T-helper 17 cell (primary cell): ENCODE measurements at regions not wholly inside any gene's neighbourhood (a gene's known extent, or its start where the extent isn't known, plus 50 kb on each side); places are given as distances from the start of the nearest gene placed in this dataset.
"Not testable (repeated sequence)": the region's sequence is repeated elsewhere in the genome, so short reads cannot be mapped to it uniquely, and the experiment has no call there.

Source experiments
- ATAC-seq: fragments of 150-1000 bp; cut with Tn5 transposase; 2 replicates; pipeline ENCODE4 v1.10.0; 2021; ENCODE audit warnings: mild to moderate bottlenecking, moderate library complexity
- DNase-seq, 3 donors: peaks; one replicate each; pipeline versions ENCODE4 v3.0.0 to v3.0.0-alpha.2; 2020 to 2021
- H3K9me3 ChIP-seq: one replicate; pipeline ENCODE4 v1.7.0; 2013; ENCODE audit warnings: low read length, mild to moderate bottlenecking; ENCODE audit not compliant: control insufficient read depth, poor library complexity, severe bottlenecking
- H3K27ac Mint-ChIP-seq: one replicate; pipeline ENCODE4 v1.8.0; 2022; ENCODE audit warnings: mild to moderate bottlenecking, moderate library complexity, mixed read lengths
- H3K27me3 Mint-ChIP-seq: one replicate; pipeline ENCODE4 v1.8.0; 2022; ENCODE audit warnings: mixed read lengths
- H3K36me3 Mint-ChIP-seq: one replicate; pipeline ENCODE4 v1.8.0; 2022; ENCODE audit warnings: low read depth, mixed read lengths
- H3K4me1 Mint-ChIP-seq: one replicate; pipeline ENCODE4 v1.8.0; 2022; ENCODE audit warnings: mild to moderate bottlenecking, mixed read lengths
- H3K4me3 Mint-ChIP-seq: one replicate; pipeline ENCODE4 v1.8.0; 2022; ENCODE audit warnings: mild to moderate bottlenecking, moderate library complexity, mixed read lengths

DNA sequence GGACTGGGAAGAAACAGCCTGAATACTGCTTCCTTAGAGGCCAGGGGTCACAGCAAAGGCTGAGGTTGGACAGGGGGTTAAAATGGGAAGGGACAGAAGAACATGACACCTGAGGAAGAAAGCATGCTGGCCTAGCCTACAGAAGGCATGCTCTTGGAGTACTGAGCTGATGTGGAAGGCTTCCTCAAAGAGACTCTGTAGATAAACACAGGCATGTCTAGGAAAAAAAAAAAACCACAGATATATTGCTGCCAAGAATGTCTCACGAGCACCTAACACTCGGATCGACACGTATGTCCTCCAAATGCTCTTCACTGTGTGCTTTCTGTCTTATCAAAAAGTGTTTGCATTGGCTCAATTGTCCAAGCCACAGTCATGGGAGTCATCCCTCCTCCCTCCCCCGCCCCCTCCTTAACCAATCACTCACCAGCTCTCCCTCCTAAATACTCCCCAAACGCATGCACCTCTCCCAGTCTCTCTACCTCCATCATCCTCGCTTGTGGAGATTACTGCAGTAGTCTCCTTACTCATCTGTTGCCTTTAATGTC is 101.1 kb upstream of the LRFN2 start:
- H3K27ac Mint-ChIP-seq, result no peak overlapping the region
- H3K4me3 Mint-ChIP-seq, result no peak overlapping the region
- H3K9me3 ChIP-seq, result no peaks in the 10 kb centered on the region
- peaks cover 30% of the 10 kb centered on the region for H3K27me3 Mint-ChIP-seq
- ATAC-seq (no peak), DNase-seq (no peak)
- no peaks in the 10 kb centered on the region for H3K36me3 Mint-ChIP-seq
- H3K4me1 Mint-ChIP-seq, result no peaks in the 10 kb centered on the region

DNA sequence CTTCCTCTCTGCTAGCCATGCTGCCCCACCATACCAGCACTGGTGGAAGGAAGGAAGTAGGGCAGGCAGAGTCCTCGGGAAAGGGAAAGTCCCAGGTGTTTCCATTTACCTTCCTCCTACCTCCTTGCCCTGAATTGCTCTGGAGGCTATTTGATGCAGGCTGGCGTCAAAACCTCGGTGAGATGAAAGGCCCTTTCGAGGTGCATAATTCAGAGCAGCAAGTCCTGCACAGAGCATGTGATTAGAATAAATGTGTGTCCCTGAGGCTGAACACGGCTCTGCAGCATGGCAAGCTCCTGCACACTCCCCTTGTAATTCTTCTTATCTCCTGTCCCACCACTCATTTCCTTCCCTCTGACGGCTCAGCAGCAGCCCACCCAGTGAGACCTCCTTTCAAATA is 98.7 kb upstream of the LRFN2 start:
- Mint-ChIP-seq H3K4me3 (no peak overlapping the region), H3K27me3 (peaks cover 30% of the 10 kb centered on the region), H3K4me1 (no peaks in the 10 kb centered on the region), H3K27ac (no peak overlapping the region), H3K36me3 (no peaks in the 10 kb centered on the region)
- DNase-seq (no peak), ATAC-seq (no peak)
- H3K9me3 ChIP-seq, result no peaks in the 10 kb centered on the region

DNA sequence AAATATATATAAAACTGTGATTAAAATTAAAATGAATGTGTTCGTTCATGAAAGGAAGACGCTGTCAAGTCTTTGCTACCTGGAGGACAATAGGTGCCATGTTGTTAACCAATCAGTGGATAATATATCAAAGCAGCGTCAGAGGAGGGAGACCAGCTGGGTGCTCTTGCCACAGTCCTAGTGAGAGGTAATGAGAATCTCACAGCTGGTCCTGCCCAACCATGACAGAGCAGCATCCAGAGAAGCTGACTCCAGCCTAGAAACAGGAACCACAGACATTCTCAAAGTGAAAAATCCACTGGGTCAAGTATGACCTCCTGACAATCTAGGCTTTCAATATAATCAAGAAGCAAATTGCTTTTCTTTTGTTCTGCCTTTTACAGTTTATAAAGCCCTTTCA is 94.5 kb upstream of the LRFN2 start:
- Mint-ChIP-seq H3K36me3 (peaks cover 2% of the 10 kb centered on the region), H3K27ac (no peak overlapping the region), H3K4me3 (no peak overlapping the region), H3K27me3 (peaks cover 32% of the 10 kb centered on the region), H3K4me1 (no peaks in the 10 kb centered on the region)
- DNase-seq (no peak), ATAC-seq (no peak)
- no peaks in the 10 kb centered on the region for H3K9me3 ChIP-seq

DNA sequence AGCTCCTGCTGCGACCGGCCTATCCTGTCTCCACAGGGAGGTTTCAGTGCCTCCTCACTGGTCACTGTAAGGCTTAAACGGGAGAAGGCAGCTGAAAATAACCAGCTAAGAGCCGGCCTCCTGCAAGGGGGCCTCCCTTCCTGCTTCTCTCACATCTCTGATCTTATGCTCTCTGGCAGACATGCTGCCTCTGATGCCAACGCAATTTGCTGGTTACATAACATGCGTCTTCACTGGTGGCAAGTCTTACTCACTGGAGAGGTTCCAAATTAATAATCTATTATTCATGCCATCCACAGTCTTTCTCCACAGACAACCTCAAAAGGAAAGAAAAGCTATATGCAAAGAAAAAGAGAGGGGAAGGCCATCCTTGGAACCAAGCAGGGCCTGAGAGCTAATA is 91.8 kb upstream of the LRFN2 start:
- ATAC-seq (no peak), DNase-seq (no peak)
- H3K9me3 ChIP-seq, result no peaks in the 10 kb centered on the region
- Mint-ChIP-seq H3K27ac (no peak overlapping the region), H3K36me3 (peaks cover 4% of the 10 kb centered on the region), H3K27me3 (peaks cover 37% of the 10 kb centered on the region), H3K4me1 (no peaks in the 10 kb centered on the region), H3K4me3 (no peak overlapping the region)

DNA sequence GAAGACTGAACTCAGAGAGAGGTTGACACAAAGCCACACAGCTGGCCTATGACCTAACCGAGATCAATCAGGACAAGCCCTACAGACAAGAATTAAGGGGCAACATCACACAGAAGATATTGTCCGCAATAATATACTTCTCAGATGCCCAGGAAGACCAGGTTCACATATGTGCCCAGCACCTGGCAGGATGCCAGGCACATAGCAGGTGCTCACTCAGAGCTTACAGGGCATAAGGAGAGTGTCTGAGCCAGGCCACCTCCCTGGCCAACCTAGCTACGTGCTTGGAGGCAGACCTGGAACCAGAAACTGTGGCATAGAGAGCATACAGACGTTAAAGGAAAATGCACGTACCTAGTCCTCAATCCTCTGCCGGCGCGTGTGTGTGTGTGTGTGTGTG is 87.0 kb upstream of the LRFN2 start:
- no peaks in the 10 kb centered on the region for H3K9me3 ChIP-seq
- peaks cover 36% of the 10 kb centered on the region for H3K27me3 Mint-ChIP-seq
- H3K4me3 Mint-ChIP-seq, result no peak overlapping the region
- H3K27ac Mint-ChIP-seq, result no peak overlapping the region
- no peak for DNase-seq
- no peak for ATAC-seq
- H3K36me3 Mint-ChIP-seq, result peaks cover 4% of the 10 kb centered on the region
- no peaks in the 10 kb centered on the region for H3K4me1 Mint-ChIP-seq

DNA sequence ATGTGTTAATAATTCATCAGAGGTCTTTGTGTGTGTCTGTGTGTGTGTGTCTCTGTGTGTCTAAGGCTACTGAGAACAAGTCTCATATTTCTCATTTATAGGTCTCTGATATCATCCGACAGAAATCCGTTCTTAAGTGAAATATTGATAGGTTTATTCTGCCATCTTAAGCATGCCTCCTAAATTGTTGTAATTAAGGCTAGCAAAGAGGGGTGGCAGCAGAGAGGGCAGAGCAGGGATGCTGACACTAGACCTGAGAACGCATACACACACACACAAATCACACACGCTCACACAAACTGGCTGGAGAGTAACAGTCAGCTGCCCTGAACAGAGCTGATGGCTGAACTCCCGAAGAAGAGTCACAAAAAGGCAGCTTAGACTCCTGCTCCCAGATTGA is 84.9 kb upstream of the LRFN2 start:
- no peak for DNase-seq
- no peak overlapping the region for H3K4me3 Mint-ChIP-seq
- H3K27me3 Mint-ChIP-seq, result peaks cover 23% of the 10 kb centered on the region
- no peak overlapping the region for H3K27ac Mint-ChIP-seq
- peaks cover 2% of the 10 kb centered on the region for H3K36me3 Mint-ChIP-seq
- H3K4me1 Mint-ChIP-seq, result no peaks in the 10 kb centered on the region
- no peaks in the 10 kb centered on the region for H3K9me3 ChIP-seq
- no peak for ATAC-seq

DNA sequence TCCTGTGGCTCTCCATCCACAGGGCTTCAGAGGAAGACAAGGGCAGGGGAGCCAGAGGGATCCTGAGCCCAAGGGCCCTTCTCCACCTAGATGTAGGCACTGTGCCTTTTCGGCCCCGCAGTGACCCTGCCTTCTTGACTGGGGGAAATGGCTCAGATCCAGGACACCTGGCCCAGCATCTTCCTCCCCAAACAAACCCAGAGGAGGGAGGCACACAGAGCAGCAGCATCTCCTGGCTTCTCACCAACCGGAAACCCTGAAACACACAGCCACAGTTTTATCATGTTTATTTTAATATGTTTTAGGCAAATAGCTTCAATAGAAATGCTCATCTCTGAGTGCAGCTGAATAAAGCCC is 84.5 kb upstream of the LRFN2 start:
- H3K27ac Mint-ChIP-seq, result no peak overlapping the region
- H3K36me3 Mint-ChIP-seq, result peaks cover 2% of the 10 kb centered on the region
- no peak for ATAC-seq
- H3K4me3 Mint-ChIP-seq, result no peak overlapping the region
- no peaks in the 10 kb centered on the region for H3K4me1 Mint-ChIP-seq
- DNase-seq, result no peak
- peaks cover 19% of the 10 kb centered on the region for H3K27me3 Mint-ChIP-seq
- H3K9me3 ChIP-seq, result no peaks in the 10 kb centered on the region

DNA sequence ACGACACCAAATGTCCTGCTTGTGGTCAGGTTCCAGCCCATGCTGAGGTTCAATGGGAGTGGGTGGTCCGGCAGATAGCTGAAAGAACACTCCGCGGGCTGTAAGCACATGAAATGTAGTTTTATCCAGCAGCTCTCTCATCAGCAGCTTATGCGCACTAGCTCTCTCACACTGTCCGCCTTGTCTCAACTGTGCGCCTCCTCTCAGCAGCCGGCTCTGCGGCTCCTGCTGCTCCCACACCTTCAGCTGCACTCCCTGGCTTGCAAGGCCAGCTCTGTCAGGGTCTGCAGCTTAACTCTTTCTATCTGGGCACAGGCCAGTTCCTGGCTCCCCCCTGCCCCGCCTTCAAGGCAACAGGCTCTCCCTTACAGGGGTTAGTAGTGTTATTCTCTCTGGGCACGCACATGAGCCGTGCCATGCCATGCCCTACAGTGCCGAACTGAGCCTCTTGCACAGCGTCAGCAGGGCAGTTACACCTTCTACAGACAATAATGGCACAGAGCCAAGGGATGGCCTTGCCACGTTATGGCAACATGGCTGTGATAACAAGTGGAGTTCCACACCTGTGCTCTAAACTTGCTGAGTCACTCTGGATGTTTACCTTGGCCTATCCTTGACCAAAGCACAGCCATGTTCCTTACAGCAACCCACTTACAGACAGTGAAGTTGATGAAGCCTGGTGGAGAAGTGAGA is 84.0 kb upstream of the LRFN2 start:
- H3K4me1 Mint-ChIP-seq, result no peaks in the 10 kb centered on the region
- DNase-seq, result no peak
- no peaks in the 10 kb centered on the region for H3K9me3 ChIP-seq
- no peak overlapping the region for H3K27ac Mint-ChIP-seq
- no peak for ATAC-seq
- peaks cover 2% of the 10 kb centered on the region for H3K36me3 Mint-ChIP-seq
- peaks cover 13% of the 10 kb centered on the region for H3K27me3 Mint-ChIP-seq
- H3K4me3 Mint-ChIP-seq, result no peak overlapping the region

DNA sequence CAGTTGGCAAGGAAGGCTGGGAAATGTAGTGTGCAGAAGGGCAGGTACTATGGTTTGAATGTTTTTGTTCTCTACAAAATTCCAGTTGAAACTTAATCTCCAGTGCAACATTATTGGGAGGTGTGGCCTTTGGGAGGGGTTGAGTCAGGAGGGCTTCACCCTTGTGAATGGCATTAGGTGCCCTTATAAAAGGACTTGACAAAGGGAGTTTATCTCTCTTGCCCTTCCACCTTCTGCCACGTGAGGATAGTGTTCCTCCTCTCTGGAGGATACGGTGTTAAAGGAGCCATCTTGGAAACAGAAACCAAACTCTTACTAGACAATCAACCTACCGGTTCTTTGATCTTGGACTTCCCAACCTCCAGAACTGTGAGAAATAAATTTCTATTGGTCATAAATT is 82.2 kb upstream of the LRFN2 start:
- no peaks in the 10 kb centered on the region for H3K36me3 Mint-ChIP-seq
- DNase-seq (no peak), ATAC-seq (no peak)
- H3K9me3 ChIP-seq, result no peaks in the 10 kb centered on the region
- no peaks in the 10 kb centered on the region for H3K4me1 Mint-ChIP-seq
- H3K27ac Mint-ChIP-seq, result no peak overlapping the region
- no peak overlapping the region for H3K4me3 Mint-ChIP-seq
- peaks cover 9% of the 10 kb centered on the region for H3K27me3 Mint-ChIP-seq

DNA sequence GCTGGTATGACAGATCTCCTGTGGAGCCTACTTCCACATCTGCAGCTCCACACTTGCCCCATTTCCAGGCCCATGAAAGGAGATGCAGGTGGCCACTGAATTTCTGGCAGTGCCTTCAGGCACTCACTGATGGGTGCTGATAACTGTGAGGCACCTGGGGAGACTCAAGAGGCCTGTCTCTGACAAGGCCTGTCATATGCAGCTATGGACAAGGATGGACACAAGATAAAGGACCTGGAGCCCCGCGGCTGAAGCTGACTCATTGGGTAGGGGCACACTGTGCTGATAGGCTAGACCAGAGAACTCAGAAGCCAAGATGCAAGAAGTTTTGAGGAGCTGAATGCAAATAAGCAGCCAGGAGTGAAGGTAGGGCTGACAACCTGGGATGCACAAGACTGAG is 81.0 kb upstream of the LRFN2 start:
- Mint-ChIP-seq H3K4me1 (no peaks in the 10 kb centered on the region), H3K36me3 (no peaks in the 10 kb centered on the region), H3K27ac (no peak overlapping the region), H3K4me3 (no peak overlapping the region), H3K27me3 (peaks cover 9% of the 10 kb centered on the region)
- no peak for DNase-seq
- ATAC-seq, result no peak
- no peaks in the 10 kb centered on the region for H3K9me3 ChIP-seq

DNA sequence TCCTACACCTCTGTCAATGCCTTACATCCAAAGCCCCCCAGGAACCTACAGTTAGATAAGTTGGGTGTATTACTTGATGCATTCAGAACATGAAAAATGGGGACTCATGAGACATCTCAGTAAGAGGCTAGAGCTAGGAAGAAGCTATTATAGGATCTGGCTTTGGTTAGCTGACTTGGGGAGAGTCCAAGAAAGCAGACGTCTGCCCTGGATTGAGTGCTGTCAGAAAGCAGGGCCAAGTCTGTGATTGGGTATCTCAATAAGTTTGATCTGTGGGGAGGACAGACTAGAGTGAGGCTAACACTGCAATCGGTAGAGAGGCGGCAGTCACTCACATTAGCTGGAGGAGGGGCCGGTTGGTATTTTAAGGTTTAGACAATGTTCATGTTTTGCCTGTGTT is 79.4 kb upstream of the LRFN2 start:
- no peak overlapping the region for H3K27ac Mint-ChIP-seq
- ATAC-seq (no peak), DNase-seq (no peak)
- peaks cover 7% of the 10 kb centered on the region for H3K27me3 Mint-ChIP-seq
- H3K4me1 Mint-ChIP-seq, result no peaks in the 10 kb centered on the region
- no peaks in the 10 kb centered on the region for H3K36me3 Mint-ChIP-seq
- H3K9me3 ChIP-seq, result no peaks in the 10 kb centered on the region
- no peak overlapping the region for H3K4me3 Mint-ChIP-seq

DNA sequence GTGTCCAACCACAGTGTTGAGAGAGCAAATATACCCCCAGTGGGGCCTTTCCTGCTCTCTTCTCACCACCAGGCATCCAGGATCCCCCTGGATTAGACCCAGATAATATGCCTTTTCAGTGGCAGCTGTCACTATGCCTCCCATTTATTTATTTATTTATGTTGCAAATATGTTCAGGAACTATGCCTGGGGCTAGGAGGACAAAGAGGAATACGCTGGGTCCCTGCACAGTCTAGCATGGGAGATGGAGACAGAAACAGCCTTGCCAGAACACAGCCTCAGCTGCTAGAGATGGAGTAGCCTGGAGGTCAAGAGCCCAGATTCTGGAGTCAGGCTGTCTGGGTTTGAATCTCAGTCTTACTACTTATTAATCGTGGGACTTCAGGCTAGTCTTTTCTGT is 74.6 kb upstream of the LRFN2 start:
- no peaks in the 10 kb centered on the region for H3K4me1 Mint-ChIP-seq
- no peak for DNase-seq
- no peaks in the 10 kb centered on the region for H3K36me3 Mint-ChIP-seq
- no peaks in the 10 kb centered on the region for H3K9me3 ChIP-seq
- no peak overlapping the region for H3K27ac Mint-ChIP-seq
- no peak overlapping the region for H3K4me3 Mint-ChIP-seq
- H3K27me3 Mint-ChIP-seq, result no peaks in the 10 kb centered on the region
- no peak for ATAC-seq

DNA sequence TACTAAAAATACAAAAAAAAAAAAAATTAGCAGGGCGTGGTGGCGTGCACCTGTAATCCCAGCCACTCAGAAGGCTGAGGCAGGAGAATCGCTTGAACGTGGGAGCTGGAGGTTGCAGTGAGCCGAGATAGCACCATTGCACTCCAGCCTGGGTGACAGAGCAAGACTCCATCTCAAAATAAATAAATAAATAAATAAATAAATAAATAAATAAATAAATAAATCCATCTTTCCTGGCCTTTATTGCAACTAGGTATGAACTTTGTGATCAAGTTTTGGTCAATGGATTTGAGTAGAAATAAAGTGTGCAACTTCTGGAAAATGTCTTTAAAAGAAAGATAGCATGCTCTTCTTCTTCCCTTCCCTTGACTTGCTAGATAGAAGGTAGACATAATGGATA is 69.6 kb upstream of the LRFN2 start:
- not testable (repeated sequence) for H3K9me3 ChIP-seq, H3K36me3 Mint-ChIP-seq, DNase-seq, H3K4me1 Mint-ChIP-seq, H3K27me3 Mint-ChIP-seq, H3K4me3 Mint-ChIP-seq, H3K27ac Mint-ChIP-seq, ATAC-seq

DNA sequence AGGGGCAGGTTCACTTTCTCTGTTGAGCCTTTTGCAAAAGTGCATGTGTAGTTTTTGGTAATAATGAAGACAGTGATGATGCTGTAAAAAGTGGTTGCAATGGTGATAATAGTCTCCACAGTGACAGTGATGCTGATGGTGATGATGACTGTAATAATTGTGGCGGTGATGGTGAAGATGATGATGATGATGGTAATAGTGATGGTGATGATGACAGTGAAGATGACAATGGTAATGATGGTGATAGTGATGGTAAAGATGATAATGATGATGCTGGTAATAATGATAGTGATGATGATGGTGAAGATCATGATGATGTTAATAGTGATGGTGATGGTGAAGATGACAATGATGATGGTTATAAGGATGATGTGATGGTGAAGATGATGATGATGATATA is 67.7 kb upstream of the LRFN2 start:
- Mint-ChIP-seq H3K4me1 (no peaks in the 10 kb centered on the region), H3K4me3 (no peak overlapping the region), H3K27ac (no peak overlapping the region), H3K36me3 (no peaks in the 10 kb centered on the region), H3K27me3 (peaks cover 4% of the 10 kb centered on the region)
- DNase-seq (no peak), ATAC-seq (no peak)
- no peaks in the 10 kb centered on the region for H3K9me3 ChIP-seq
